HG02885 (cell line): ENCODE measurements at regions not wholly inside any gene's neighbourhood (a gene's known extent, or its start where the extent isn't known, plus 50 kb on each side); places are given as distances from the start of the nearest gene placed in this dataset.

Experiments
- ATAC-seq: cut with Tn5 transposase; IDR thresholded peaks from one replicate; pipeline ENCODE4 v1.9.1; 2021; ENCODE audit warnings: mild to moderate bottlenecking; ENCODE audit not compliant: unreplicated experiment, poor library complexity

DNA sequence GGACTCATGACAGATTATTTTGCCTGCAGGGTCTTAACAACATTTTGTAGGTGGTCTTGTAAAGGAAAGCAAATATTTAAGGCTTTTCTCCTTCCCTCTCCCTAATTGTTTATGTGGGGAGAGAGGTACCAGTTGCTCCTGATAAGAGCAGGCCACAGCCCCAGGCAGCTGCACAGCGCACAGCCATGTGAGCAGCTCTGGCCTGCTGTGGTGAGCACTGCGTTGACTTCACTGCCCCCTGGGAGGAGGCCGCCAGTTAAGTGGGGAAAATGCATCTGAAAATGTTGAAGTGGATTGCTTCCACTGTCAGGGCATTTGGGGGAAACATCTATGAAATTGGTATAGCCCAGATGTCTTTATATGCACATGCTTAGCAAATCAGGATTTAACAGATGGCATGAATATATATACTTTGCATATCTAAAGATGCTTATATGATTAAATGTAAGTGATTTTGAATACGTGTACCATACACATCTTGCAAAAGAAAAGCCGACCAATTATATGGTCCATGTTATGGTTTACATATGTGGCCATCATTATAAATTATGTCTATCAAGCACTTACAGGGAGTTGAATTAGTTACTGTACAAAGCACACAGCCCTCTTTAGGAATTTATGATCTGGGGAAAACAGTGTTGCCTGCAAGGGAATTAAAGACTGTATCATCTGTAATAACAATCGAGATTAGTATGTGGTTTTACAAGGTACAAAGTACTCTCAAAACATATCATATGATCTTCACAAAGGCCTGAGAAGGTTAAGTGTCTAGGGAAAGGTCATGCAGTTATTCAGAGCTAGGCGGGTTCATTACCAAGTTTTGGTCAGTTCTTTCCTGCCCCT, 132.1 kb downstream of the RHOU start:
- no peak for ATAC-seq

DNA sequence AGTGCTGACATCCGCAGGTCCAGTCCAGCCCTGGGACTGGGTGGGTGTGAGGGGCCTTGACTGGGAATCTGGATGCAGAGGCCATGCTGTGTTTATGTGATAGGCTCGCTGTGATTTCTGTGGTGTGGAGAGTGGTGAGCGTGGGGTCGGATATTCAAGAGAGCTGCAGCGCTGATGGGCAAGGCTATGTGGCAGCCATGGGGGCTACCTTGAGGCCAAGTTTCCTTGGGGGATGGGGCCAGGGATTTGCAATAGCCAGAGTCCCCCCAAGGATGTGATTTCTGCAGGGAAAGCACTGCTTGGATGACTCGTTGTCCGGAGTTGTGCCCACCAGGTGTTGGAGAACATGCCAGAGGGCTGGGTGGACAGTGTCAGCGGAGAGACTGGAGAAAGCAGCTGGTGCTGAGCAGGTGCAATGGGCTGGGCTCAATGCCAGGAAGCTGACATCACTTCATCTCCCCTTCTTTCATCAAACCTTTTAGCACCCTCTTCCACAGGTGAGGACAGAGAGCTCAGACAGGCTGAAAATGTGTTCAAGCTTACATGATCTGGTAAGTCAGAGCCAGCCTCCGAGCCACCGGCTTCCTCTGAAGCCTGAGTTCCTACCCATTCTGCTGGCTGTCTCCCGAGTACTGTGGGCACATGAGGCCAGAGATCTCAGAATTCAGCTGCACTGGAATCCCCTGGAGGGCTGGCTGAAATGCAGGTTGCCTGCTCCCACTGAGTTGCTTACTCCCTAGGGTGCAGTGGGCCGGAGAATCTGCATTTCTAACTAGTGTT, 132.9 kb downstream of the RHOU start:
- ATAC-seq = no peak

DNA sequence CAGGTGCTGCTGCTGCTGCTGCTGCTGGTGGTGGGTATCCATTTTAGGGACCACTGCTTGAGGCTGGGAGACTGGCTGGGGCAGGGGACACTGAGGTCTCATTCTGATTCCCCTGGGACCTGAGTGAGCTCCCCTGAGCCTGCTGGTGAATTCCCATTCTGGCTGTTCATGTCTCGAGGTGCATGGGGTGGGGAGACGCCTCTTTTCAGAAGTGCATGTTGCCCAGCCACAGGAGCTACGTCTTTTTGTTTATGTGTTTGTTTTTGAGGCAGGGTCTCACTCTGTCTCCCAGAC, 133.4 kb downstream of the RHOU start:
- ATAC-seq = no peak

DNA sequence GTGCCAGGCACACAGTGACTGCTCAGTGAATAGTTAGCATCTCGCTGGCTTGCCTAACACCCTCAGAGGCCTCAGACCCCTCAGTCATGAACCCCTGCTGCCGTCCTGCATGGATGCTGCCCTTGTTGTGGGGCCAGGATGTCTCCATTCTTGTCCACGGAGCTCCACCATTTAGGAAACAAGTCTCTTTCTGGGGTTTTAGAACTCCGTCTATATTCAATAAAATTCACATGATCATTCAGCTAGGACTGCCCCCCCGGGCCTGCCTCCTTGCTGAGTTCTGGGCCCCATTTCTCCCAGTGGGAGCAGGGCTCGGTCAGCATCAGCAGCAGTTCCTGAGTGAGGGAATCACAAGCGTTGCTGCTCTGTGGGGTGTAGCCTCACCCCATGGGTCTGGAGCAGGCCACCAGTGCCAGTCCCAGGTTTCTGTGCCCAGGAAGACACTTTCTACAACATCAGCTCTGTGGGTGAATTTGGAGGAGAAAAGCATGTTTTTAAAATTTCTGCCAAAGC, 134.1 kb downstream of the RHOU start:
- no peak for ATAC-seq

DNA sequence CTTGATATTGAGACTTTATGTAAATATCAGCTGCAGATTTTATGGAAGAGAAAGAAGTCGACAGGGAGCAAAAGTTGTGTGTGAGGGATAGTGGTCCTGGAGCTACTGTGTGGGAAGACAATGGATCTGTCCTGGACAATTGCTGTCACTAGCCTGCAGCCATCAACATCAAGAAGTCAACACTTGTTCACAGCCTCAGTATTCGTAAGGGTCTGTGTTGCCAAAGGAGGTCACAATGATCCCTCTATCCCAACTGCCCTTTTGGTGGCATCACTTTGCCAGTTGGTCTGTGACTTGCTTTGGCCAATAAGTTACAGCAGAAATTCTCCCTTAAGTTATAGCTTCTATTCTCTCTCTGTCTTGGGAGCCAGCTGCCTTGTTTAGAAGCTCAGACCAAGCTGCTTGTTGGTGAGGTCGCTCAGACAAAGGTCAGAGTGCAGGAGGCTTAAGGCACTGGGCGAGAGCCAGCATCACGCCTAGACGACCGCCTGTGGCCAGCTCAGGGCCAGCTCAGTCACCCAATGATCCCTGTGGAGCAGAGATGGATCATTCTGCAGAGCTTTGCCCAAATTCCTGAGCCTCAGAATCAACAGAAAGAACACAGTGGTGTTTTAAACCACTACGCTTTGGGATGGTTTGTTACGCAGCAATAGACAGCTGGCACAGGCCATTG, 134.9 kb downstream of the RHOU start:
- no peak for ATAC-seq

DNA sequence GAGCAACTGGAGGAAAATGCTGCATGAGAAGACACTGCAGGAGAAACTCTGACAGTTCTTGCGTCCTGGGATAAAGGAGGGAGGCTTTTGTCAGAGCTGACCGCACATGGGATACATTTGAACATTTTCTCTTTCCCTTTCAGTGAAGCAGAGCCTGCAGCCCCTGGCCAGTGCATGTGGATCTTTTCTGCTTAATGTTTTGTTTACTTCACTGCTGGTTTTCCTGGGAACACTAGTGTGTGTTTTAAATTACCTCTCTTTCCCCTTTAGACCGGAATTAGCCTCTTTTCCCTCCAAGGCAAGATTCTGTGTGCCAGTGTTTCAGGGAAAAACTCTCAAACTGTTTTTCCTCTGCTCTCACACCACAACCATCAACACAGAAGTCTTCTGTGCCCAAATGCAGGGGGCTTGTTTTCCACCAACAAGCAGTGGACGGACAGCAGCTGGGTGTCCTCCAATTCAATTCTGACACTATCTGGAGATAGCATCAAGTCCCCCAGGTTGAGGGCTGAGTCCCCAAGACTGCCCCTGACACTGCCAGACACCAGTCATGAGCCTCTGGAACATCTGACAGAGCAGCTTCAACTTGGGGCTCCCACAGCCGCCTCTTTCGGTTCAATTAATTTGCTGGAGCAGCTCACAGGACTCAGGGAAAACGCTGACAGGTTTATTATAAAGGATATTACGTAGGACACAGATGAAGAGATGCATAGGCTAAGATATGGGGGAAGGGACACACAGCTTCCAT, 136.2 kb downstream of the RHOU start:
- no peak for ATAC-seq

DNA sequence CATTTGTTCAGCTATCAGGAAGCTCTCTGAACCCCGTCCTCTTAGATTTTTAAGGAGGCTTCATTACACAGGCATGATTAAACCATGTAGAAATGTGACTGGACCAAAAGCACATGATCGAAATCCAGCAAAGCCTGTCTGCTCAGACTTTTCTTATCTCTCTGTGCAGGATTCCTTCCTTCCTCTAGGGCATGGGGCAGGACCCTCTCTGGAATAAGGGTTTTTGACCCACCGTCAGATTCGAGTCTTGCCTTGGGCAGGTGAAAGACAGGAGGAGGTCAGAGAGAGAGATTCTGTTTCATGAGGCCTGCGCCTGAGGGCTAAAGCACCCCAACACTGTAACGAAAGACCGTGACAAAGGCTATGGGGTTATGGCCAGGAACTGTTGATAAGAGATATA, 136.8 kb downstream of the RHOU start:
- ATAC-seq = no peak

DNA sequence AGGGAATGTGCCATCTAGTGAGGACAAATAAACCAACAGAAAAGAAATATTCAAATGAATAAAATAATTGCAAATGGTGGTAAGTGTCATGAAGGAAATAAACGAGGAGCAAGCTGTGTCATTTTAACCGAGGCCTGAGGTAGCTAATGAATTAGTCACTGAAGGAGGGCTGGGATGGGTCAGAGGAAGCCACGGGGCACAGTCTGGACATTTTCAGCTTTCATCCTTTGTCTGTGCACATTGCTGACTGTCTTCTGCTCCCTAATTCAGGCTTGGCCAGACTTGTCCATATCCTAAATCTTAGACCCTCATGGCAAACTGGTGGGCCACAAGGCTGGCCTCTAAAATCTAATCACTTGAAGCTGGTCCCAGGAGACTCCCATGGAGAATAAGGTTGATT, 138.4 kb downstream of the RHOU start:
- no peak for ATAC-seq

DNA sequence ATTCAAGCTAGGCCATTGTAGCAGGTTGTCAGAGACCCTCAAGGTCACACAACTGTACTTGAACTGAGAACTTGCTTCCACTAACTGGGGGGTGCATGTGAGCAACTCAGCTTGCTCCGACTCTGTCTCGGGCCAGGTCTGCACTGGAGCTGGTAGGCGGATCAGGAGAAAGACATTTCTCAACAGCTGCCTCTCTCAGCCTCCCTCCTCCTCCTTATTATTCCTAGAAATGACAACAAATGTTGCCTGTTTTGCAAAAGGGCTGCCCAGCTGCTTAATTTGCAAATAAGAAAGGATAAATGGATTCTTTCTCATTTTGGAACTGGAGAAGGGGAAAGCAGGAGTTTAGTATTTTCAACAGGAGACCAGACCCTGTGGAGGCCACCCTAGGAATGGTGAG, 140.5 kb downstream of the RHOU start:
- no peak for ATAC-seq

DNA sequence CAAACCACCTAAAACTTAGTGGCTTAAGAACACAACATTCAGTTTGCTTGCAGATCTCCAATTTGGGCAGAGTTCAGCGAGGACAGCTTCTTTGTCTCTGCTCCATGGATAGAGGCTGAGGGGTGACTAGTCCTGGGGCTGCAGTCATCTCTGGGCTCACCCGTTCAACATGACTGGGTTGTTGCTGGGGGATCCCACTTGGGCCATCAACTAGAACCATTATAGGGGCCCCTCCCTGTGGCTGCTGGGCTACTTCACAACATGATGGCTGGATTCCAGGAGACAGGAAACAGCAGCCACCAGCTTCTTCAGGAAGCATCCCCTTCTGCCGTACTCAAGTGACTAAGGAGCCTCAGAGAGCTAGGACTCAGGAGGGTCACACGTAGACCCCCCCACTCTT, 140.9 kb downstream of the RHOU start:
- no peak for ATAC-seq

DNA sequence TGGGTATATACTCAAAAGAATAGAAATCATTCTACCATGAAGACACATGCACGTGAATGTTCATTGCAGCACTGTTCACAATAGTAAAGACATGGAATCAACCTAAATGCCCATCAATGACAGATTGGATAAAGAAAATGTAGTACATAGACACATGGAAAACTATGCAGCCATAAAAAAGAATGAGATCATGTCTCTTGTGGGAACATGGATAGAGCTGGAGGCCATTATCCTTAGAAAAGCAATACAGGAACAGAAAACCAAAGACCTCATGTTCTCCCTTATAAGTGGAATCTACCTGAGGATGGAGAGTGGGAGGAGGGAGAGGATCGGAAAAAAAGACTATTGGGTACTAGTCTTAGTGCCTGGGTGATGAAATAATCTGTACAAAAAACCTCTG, 143.9 kb downstream of the RHOU start:
- no peak for ATAC-seq

DNA sequence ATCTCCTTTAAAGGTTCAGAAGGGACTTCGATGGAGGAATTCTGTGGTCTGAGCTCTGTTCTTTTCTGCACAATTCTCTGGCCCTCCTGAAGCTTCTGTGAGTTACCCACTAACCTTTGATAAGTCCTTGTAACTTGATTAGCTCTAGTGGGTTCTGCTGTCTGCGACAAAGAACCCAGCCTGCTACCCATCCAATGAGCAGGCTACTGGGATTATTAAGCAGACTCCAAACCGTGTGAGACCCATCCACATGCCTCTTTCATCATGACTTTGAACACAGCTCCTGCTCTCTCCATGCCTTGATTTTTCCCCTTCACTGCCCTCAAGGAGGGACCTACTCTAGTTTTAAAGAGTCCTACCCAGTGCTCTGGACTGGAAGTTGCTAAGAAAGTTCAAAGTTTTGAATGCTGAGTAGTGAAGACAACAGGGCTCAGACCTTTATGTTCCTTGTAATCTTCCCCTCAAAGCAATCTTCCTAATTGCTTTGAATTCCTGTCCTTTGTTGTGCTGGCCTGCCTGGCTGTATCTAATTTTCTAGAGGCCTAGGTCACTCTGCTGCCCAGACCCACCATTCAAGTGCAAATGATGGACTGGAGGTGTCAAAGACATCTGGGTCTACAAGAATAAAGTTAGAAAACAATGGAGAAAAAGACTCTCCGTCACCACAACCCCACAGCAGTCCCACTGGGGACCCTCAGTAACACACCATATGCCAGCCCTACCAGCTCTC, 146.9 kb downstream of the RHOU start:
- no peak for ATAC-seq

DNA sequence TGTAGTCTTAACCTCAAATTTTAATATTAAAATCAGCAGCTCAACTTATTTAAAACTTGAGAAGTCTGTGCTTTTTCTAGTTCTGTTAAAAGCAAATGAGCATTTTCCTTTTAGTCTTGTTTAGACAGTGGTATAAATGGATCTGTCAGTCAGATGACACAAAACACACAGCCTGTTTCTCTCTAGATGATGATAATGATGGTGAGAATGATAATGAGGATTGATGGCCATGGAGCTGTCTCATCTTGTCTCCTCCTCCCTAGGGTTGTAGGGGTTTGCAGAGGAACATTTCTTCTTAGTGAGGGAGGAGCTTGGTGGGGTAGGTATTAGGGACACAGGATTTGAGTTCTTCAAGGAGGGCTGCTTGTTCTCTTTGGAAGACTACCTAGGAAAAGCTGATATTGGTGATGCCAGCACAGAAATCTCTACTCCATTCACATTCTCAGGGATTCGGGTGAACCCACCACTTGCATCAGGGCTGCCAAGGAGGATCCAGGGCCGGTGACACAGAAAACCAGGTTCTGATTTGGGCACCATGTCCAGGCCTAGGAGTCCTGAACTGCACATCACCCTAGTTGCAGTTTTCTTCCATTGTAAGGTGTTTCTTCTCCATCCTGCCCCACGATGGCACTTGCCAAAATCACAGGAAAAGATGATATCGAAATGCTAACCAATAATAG, 147.6 kb downstream of the RHOU start:
- no peak for ATAC-seq

DNA sequence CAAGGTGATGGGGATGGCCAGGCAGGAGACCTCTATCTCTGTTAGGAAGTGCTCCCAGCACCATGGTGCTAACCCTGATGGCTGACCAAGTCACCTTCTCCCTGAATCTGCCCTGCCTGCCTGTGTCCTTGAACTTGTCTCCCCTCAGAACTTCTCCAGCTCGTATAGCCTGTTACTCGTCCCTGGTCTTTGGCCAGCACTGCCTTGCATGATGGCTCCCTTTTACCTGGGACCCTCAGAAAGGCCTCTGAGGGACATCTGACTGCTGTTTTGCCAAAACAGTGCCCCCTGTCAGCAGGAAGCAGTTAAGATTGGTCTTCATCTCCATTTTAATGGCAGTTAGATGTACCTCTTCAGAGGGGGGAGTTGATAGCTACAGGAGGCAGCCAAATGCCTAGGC, 148.3 kb downstream of the RHOU start:
- no peak for ATAC-seq

DNA sequence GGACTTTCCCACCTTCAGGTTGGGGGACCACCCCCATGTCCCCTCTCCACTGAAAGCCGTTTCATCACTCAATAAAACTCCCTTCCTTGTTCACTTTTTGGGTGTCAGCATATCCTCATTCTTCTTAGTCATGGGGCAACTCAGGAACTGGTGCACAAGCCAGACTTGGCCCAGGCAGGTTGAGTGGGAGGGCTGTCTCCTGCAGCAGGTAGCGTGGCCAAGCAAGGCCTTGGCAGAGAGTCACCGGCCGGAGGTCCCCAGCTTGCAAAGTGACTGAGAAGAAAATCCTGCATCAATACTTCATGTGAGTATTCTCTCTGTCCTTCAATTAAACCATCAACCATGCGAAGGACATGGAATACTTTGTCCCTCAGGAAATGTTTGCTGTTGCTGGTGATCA, 148.9 kb downstream of the RHOU start:
- no peak for ATAC-seq

DNA sequence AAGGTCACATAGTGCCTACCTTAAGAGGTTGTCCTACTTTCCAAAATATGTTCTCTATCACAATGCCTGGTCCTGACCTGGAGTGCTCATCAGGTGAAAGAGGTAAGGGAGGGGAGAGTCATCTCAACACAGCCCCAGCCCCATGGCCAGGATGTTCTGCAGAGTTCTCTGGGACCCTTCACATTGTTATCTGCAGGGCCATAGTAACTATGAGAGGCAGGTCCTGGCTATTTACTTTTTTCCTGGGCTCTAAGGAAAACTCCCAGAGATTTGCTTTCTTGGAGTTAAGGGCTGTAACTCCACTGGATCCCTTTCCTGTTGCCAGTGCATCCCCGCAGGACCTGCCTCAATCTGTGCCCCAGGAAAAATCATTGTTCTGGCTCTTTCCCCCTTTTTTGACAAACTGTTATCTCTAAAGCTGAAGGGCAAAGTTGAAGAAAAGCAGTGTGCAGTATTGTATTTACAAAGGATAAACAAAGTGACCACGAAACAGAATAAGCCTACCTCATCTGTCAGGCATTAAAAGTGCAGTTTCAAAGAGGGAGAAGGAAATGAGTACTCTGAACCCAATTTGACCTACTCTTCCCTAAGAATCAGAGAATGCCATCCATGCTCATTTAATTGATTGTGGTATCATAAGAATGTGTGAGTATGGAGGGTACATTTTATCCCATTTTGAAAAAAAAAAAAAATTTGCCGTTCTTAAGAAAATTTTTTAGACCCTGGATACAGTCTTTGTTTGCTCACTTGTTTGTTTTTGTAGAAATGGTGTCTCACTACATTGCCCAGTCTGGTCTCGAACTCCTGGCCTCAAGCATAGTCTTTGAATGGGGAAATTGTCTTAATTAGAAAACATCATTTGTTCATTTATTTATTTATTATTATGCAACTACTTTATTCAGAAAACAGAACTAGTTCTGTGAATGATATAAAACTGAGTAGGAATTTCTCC, 149.6 kb downstream of the RHOU start:
- no peak for ATAC-seq

DNA sequence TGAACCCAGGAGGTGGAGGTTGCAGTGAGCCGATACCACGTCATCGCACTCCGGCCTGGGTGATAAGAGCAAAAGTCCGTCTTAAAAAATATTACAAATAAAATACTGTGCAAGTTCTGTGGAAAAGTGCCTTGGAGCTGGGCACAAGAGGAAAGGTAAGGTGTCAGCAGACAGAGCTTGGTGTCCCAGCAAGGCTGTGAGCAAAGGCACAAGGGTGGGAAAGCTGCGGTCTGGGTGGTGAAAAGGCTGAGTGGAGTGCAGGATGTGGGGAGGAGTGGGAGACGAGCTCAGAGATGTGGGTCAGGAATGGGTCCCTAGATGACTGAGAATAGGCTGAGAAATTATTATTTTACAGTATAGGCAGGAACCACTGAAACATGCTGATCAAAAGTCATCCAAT, 150.6 kb downstream of the RHOU start:
- no peak for ATAC-seq

DNA sequence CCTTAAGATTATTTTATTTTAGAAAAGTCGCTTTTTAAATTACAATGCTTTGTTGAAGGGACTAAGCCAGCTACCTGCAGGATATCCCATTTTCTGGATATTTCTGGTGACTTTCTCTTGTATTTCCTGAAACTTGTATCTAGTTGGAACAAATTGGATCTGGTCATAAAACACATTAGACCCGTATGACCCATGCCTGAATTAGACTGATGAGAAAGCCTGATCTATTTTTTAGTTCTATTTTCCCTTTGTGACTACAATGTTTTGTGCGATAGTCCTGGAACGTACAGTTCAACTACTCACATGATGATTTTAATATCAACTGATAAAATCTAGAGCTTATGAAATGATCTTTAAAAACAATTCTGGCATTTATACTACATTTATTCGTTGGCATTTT, 151.8 kb downstream of the RHOU start:
- no peak for ATAC-seq
